Panc1 (cell line): ENCODE measurements at regions not wholly inside any gene's neighbourhood (a gene's known extent, or its start where the extent isn't known, plus 50 kb on each side); places are given as distances from the start of the nearest gene placed in this dataset.
"Not testable (repeated sequence)": the region's sequence is repeated elsewhere in the genome, so short reads cannot be mapped to it uniquely, and the experiment has no call there.

Experiments used
- TCF7L2 ChIP-seq: IDR thresholded peaks from 2 replicates; pipeline ENCODE4 v1.6.1; 2011; ENCODE audit warnings: mild to moderate bottlenecking, low read depth, low read length, inconsistent platforms
- TF ChIP-seq, protein P1 (sequence below): fragments of 450-650 bp; IDR thresholded peaks from 2 replicates; pipeline ENCODE4 v1.5.1; 2017; ENCODE audit warnings: mild to moderate bottlenecking

DNA sequence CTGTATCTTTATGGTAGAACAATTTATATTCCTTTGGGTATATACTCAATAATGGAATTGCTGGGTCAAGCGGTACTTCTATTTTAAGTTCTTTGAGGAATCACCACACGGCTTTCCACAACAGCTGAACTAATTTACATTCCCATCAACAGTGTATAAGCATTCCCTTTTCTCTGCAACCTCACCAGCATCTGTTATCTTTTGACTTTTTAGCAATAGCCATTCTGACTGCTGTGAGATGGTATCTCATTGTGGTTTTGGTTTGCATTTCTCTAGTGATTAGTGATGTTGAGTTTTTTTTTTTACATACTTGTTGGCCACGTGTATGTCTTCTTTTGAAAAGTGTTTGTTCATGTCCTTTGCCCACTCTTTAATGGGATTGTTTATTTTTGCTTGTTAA, 184.7 kb upstream of the CTAGE1 start:
- TF ChIP-seq, protein P1, sequence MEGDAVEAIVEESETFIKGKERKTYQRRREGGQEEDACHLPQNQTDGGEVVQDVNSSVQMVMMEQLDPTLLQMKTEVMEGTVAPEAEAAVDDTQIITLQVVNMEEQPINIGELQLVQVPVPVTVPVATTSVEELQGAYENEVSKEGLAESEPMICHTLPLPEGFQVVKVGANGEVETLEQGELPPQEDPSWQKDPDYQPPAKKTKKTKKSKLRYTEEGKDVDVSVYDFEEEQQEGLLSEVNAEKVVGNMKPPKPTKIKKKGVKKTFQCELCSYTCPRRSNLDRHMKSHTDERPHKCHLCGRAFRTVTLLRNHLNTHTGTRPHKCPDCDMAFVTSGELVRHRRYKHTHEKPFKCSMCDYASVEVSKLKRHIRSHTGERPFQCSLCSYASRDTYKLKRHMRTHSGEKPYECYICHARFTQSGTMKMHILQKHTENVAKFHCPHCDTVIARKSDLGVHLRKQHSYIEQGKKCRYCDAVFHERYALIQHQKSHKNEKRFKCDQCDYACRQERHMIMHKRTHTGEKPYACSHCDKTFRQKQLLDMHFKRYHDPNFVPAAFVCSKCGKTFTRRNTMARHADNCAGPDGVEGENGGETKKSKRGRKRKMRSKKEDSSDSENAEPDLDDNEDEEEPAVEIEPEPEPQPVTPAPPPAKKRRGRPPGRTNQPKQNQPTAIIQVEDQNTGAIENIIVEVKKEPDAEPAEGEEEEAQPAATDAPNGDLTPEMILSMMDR, result not testable (repeated sequence)
- not testable (repeated sequence) for TF ChIP-seq TCF7L2
